HG03039 (cell line): ENCODE measurements at regions not wholly inside any gene's neighbourhood (a gene's known extent, or its start where the extent isn't known, plus 50 kb on each side); places are given as distances from the start of the nearest gene placed in this dataset.

Experiments
- ATAC-seq: cut with Tn5 transposase; IDR thresholded peaks from one replicate; pipeline ENCODE4 v1.9.1; 2021; ENCODE audit warnings: mild to moderate bottlenecking, moderate library complexity; ENCODE audit not compliant: unreplicated experiment

DNA sequence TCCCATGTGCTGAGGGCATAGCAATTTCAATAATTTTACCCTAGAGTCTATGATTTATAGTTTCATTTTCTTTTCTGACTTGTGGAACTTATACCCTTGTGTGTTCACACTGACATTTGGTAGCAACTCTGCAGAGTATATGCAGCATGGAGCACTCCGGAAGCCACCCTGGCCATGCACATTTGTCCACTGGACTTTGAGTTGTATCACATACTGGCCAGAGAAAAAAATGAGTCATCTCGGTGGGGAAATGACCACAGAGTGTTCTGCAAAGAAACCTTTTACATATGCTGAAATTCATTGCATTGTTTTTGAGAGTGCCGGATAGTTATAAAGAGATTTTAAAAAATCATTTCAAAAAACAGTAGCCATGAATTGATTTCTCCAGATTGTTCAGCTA, 164.8 kb upstream of the COBL start:
- ATAC-seq: no peak

DNA sequence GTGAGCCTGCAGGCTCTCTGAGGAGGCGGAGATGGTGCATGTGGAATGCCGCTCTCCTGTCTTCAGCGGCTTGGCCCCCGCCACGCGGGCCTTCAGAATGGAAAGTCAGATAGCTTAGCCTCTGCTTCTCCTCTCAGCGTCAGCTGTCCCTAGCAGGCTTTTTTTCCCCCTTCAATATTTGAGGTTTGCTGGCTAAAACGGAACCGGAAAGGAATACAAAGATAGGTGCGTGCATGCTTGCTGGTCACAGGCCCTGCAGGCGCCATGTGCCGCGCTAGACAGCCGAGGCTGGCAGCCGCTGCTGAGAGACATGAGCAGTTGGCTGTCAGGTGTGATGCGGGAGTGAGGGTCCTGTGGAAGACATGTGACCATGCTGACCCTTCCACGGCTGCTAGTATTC, 161.2 kb upstream of the COBL start:
- no peak for ATAC-seq

DNA sequence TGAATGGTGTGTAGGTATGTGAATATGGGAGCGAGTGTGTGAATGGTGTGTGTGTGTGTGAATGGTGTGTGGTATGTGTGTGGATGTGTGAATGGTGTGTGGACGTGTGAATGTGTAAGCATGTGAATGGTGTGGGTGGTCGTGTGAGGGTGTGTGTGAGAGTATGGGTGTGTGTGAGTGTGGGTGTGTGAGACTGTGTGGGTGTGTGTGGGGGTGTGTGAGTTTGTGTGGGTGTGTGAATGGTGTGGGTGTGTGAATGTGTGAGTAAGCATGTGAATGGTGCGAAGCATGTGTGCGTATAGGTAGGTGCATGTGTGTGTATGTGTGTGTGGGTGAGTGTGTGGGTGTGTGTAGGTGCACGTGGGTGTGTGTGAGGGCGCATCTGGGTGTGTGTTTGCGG, 160.7 kb upstream of the COBL start:
- no peak for ATAC-seq

DNA sequence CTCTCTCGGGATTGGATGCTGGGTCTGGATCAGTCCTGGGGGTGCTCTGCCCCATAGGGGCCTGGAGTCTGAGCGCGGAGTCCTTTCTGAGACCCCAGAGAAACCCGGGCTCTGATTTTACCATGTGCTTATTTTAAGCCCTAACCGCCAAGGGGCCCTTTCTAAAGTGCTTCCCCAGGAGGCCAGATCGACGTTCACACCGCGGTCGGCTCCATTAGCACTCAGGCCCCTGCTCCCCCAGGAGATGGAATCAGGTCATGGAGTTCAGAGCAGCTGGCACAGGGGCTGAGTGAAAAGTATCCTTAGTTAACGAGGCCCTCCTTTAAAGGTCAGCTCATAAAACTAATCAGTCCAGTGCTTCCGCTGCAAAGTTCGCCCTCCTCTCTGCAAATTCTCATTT, 159.4 kb upstream of the COBL start:
- ATAC-seq: no peak

DNA sequence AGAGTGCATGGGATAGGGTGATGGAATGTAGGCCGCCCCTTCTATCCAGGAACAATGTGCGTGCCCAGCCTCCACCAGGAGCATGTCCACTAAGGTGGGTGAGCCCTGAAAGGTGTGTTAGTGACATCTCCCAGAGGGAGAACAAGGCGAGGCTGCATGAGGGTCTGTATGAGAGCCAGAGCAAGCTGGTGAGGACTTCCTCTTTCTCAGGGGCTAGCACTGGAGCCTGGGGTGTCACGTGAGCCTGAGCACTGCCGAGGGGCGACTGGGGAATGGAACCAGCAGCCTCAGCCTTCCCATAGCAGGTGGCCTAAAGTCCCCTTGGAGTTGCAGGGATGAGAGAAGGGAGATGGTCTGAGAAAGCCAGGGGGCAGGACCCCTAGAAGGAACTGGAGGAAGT, 156.3 kb upstream of the COBL start:
- ATAC-seq: no peak

DNA sequence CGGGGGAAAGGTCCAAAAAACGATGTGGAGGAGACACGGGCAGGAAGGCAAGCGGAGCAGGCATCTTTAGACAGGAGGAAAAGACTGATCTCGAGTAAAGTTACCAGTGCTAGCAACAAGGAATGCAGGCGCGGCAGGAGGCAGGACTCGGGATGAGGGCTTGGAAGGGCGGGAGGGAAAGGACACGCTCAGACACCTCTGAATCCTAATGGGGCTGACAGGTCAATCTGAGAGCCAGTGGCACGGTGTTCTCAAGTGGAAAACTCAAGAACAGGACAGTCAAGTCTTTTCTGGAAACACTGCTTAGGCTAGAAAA, 155.3 kb upstream of the COBL start:
- ATAC-seq: no peak

DNA sequence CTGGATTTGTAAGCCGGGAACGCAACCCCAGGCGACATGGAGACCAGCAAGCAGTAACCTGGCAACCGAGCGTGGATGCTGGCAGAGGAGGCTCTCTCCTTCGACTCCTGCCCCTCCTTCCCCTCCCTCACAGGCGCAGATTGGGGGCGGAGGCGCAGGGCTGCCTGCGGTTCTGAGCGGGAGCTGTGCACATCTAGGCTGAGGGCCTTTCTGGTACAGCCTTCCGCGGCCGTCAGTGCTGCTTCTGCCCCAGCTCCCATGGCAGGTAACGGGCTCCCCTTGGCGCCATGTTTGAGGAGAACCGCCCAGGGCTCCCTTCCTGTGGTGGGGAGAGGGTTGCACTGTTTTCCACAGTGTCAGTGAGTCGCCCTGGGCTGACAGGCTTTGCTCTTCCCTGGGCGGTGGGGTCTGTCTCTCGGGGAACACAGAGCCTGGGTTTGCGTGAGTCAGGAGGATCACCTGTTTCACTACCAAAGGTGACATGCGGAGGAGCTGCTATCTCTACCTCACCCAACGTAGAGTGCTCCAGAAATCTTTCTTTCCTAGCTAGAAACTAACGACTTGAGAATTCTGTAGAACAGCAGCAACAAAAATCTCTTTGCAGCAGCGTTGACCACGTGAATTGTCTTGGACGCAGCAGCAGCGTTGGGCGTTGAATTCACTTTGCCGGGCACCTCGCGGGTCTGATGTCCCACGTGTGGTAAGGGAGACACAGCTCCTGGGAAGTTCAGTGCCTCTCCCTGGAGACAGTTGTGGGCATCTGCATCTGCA, 154.8 kb upstream of the COBL start:
- no peak for ATAC-seq

DNA sequence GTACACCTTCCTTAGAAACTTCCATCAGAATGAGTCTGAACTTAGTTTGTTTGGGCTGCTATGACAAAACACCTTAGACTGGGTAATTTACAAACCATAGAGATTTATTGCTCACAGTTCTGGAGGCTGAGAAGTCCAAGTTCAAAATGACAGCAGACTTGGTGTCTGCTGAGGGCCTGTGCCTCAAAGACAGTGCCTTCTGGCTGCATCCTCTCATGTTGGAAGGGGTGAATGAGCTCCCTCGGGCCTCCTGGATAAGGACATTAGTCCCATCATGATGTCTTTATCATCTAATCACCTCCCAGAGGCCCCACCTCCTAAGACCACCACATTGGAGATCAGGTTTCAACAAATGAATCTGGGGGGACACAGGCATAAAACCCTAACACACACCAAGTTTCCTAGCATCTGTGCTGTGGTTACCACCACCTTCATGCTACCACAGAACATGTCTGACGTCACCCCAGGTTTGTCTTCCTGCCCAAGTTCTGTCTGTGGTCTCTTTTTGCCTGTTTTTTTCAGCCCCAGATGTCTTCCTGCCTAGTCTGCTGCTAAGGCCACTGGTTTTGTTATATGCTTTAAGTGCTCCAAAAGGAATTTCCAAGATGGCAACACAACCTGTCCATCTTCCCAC, 150.9 kb upstream of the COBL start:
- no peak for ATAC-seq

DNA sequence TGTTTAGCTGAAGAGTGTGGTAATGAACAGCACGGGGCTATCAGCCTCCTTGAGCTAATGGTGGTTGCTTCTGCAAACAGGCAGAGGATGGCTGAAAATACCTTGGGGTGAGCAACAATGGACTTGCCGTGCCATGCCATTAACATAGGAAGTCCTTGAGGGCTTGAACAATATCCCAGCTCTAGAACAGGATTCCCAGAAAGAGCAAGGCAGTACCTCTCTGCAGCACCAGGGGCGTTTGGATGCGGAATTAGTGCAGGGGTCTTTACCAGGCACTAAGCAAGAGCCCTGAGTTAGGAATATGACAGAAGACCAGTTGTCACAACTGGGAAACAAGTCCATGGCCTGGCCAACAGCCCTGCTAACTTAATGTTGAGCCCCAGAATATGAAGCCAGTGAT, 143.2 kb upstream of the COBL start:
- ATAC-seq: no peak

DNA sequence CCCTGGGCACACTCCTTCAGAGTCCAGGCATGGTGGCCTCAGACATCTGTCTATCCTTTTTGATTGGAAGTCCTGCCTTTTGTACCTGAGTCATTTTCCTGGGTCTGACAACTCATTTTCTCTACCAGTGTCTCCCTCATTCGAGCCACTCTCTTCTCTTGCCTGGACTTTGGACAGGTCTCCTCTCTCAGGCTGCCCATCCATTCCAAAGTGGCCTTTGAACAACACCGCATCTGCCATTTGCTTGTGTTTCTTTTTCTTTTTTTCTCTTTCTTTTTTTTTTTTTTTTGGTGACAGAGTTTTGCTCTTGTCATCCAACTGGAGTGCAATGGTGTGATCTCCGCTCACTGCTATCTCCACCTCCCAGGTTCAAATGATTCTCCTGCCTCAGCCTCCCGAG, 142.1 kb upstream of the COBL start:
- no peak for ATAC-seq

DNA sequence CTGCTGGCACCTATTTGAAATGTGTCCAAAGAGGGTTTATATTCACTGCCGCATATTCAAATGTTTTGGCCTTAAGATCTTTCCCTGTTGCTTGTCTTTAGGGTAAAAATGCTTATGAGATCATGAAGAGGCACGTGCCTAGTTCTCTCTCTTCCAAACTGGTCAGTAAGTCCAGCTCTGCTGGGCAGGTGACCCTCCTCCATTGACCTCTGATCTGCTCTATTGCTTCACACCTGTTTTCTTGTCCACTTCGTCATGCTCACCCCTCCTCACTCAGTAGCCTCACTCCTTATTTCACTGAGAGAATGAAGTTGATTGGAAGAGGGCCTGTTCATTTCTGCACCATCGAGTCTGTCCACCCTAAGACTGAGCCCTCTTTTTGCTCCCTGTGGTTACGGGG, 140.5 kb upstream of the COBL start:
- no peak for ATAC-seq

DNA sequence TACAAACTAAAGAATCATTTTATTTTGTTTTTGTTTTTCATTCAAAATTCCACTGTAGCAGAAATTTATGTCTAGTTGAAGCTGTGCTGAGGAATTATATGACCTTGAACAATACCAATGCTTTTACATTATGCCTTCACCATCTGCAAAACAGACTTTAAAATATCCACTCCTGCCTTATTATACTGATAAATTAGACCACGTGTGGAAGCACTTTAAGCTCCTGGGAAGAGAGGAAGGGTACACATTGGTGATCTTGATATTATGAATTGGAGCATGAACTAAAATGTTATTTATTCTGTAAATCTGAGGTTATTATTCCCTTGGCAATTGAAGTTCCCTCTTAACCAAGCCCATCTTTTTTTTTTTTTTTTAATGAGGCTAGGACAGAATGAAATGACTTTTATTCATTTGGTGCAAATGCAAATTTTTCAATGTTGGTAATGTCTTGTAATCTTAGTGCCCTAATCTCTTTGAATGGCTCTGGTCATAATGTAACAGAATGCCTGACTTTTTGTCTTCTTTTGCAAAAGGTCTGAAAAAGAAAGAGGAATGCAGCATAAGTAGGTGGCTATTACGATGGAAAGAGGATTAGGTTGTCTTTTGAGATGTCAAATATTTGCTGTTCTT, 139.9 kb upstream of the COBL start:
- ATAC-seq: no peak

DNA sequence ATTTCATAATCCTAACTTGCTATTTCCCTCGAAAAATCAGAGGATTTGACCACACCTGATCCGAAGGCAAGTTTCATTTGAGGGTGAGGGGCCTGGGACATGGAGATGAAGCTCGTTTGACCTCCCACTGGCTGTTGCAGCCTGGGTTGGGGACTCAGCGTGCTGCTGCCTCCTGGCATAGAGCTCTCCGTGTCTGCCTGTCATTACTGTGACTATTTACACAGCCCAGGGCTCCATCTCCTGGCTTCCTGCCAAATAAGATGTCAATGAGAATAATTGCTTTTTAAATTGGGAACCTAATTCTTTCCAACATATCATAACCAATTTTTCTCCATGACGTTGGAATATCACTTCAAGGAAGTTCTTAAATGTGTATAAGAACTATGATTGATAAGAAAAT, 139.3 kb upstream of the COBL start:
- no peak for ATAC-seq

DNA sequence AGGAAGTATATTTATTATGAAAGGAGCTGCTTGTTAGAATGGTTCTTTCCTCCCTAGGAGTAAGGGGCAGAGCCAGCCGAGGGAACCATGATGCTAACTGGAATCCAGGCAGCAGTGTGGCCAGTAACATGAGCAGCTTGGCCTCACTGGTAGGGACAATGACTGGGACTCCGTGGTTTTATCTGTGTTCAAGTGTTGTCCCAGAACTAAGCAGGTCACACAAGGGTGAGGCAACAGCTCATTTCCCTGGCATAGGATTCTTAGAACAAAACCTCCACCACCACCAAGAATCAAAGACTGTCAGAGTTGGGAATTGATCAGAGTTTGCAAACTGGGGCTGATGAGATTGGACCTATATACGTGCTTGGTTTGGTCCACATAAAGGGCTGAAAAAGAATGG, 138.9 kb upstream of the COBL start:
- ATAC-seq: no peak

DNA sequence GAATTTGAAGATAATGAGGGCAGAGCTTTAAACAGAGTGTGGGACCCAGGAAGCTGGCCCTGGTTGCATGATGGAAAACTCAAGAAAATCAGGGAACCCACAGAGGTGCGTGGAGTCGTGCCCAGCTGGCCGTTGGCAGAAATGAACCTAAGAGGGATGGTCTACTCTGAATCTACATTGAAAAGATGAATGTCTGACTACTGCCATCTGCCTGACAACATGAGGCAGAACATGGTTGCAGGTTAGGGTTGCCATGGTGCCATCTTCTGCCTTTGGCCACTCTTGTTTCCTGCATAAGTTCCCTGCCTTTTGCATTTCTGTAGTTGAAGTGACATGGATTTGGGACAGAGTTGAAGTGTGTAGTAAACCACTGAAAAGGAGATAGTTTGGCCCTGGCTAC, 138.5 kb upstream of the COBL start:
- ATAC-seq: no peak

DNA sequence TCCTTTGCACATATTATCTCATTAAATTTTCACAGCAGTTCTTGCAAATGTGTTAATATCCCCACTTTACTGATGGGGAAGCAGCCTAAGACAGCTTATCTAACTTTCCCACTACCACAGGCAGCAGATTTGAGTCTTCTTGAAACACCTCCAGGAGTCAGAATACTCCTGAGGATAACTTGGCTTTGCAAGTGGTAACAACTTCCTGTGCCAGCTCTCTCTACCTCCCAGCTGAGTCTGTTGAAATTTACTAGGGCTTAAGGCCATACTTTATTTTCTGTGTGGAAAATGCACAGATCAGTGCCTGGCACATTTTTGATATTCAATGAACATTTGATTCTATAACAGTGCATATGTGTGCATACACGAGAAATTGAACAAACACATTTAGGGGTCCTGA, 136.1 kb upstream of the COBL start:
- no peak for ATAC-seq

DNA sequence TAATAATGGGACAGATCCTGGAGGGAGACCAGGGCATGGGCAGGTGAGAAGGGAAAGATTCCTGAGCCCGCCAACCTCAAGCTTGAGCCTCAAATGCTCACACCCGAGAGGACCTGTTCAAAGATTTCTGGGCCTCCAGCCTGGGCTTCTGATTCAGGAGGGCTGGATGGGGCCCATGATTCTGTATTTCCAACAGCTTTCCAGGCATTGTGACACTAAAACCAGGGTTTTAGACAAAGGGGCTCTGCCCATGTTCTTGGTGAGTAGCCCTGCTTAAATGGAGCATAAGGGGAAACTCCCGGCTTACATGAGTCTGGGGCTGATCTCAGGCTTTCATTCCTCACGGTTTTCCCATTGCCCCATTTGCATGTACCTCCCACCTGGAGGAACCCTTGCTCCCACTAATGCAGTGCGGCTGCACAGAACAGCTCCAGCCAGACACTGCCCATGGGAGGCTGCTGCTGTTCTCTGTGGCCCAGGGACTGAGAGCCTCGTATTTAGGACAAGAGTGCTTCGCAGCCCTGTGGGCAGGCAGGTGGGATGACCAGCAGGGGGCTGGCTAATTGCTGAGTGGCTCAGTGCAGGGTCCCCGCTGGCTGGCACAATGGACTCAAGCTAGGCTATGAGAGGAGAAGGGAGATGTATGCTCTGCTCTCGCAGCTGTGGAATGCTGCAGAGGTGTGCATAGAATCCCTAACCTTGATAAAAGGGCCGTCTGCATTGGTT, 135.3 kb upstream of the COBL start:
- no peak for ATAC-seq

DNA sequence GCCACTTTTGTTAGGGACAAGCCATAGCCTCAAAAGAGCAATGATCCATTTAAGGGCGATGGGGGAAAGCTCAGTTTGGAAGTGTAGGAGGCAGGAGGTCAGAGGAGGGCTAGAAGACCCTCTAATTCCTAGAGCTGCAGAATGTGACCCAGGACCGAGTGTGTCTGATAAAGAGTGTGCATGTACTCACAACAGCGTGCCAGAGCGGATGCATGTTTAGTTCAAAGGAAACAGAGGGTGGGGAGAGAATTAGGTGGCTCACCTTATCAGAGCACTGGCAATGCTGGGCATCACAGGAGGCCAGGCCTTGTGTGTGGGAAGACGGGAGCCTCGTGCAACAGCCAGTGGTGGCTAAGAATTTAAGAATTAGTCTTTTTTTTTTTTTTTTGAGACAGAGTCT, 133.9 kb upstream of the COBL start:
- no peak for ATAC-seq

DNA sequence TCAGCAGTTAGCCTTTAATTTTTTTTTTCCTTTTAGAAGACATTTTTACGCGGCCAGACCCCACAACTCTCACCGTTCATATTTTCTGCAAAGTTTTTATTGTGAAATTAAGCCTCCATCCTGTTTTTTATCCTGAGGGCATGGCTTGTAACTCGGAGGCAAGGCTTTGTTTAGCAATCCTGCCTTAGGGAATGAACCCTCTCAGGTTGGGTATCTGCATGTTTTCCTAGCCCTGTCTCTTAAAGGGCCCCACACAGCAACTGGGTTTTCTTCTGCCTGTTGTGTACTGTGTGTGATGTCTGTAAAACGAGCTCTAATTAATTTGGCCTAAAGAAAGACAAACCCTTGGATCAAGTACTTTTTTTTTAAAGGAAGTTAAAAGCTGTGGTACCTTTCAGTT, 130.2 kb upstream of the COBL start:
- ATAC-seq: no peak

DNA sequence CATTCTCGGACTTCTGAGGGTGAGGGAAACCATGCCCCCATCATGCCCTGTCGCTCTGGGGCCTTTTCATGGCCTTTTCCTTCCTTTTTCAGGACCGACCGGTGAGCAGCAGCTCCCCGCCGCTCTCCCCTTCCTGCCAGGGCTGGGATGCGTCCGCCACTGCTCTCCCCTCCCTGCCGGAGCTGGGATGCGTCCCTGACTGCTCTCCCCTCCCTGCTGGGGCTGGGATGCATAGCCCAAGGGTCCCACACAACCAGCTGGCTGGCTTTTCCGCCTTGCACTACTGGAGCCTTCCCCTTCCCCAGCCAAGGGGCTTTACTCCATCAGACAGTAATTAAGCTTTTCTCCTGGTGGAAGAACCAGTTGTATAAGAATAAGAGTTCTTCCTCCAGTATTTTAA, 129.7 kb upstream of the COBL start:
- no peak for ATAC-seq

DNA sequence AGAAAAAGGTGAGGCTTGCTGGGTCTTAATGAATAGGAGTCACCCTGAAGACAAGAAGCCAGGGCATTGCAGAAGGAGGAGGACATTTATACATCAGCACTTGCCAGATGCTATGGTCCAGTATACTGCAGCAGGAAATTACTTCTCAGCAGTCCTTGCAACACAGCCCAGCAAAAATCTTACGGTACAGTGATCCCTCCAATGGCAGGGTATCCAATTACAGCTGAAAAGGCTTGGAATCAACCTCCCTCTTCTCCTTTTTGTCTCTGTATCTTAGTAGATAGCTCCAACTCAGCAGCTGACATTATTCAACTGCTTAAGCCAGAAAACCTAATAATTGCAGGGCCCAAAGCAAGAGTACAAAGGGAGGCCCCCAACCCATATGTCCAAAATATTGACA, 128.3 kb upstream of the COBL start:
- ATAC-seq: no peak

DNA sequence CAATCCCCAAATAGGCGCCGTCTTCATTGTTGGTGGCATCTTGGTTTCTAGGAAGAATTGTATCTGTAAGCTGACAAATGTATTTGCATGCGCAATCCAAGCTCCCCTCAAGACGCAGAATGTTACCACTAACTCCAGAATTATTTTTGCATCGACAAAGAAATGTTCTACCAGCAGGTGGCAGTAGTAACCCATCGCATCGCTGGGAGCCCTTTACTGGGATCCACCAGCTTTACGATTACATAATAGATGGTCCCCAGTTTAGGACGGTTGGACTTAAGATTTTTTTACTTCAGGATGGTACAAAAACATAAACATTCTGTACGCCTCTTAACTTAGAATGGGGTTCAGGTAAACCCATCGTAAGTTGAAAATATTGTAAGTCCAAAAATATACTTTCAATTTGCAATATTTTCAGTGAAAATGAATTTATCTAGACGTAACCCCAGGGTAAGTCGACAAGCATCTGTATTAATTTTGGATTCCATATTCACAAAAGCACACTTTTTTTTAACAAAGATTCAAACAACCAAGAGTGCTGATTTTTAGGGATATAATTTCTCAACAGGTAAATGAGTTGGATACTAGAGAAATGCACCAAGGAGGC, 114.0 kb upstream of the COBL start:
- no peak for ATAC-seq
